Suppressor macrophage (primary cell): ENCODE measurements at regions not wholly inside any gene's neighbourhood (a gene's known extent, or its start where the extent isn't known, plus 50 kb on each side); places are given as distances from the start of the nearest gene placed in this dataset.
"Not testable (repeated sequence)": the region's sequence is repeated elsewhere in the genome, so short reads cannot be mapped to it uniquely, and the experiment has no call there.

Experiments used
- DNase-seq, 4 experiments: peaks; one replicate each; pipeline ENCODE4 v3.0.0-alpha.2; 2020 to 2022

DNA sequence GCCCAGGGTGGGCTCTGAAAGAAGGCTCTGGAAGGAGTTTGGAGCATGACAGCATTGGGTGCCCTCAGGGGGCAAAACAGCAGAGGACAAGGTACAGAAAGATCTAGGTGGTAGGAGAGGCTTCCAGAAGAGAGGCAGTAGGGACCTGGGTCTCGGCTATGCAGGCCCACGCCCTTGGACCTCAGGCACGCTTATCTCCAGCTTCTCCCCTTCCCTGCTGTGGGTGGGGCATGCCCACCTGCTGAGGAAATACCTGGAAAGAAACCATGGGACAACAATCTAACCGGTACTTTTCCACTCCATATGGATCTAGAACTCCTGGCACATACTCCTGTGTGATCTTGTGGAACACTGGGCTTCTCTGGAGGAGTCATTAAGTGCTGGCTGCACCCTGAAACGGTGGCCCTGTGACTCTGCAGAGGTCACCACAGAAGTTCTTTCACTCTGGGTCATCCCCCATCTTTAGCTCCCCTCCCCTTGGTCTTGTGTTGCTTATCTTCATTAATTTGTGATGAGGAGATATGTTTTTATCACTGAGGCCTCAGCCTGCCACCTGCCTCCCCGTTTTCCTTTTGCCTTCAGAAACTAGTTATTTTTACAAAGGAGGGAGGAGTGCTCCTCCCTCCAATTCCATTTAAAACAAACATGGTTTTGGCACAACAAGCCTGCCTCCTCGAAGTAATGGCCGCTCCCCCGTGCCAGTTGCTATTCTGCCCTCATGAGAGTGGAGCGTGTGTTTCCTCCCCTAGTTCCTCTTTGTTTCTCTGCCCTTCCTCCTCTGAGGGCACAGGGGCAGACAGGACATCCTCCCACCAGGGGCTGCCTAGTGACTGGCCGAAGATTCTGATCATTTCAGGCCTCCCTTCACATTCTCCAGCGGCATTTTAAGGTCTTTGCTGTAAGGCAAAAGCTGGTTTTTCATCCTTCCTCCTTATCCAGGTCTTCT, 78.0 kb upstream of the ATP5PO start:
- peak; percentile 63 to 83 (median 78) for DNase-seq

DNA sequence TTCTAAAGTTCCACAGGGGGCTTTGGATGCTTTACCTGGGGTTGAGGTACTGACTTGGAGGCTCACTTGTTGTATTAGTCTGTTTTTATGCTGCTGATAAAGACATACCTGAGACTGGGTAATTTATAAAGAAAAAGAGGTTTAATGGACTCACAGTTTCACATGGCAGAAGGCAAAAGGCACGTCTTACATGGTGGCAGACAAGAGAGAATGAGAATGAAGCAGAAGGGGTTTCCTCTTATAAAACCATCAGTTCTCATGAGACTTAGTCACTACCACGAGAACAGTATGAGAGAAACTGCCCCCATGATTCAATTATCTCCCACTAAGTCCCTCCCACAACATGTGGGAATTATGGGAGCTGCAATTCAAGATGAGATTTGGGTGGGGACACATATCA, 76.8 kb upstream of the ATP5PO start:
- DNase-seq, result not testable (repeated sequence)

DNA sequence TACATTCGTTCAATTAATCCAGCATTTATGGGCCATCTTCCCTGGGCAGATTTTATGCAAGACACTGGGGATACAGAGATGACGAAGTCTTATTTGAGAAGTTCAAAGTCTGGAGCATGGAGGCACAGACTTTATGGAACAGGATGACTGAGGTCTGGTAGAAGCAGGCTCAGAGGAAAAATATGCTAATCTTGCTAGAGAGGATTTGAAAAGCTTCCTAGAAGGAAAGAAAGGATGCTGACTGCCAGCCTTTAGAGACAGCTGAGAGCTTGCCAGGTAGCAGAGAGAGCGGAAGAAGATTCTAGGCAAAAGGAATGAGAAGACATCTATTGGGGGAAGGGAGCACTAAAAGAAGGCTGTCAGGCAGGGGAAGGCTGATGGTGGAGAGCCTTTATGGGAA, 75.5 kb upstream of the ATP5PO start:
- DNase-seq, result no peak

DNA sequence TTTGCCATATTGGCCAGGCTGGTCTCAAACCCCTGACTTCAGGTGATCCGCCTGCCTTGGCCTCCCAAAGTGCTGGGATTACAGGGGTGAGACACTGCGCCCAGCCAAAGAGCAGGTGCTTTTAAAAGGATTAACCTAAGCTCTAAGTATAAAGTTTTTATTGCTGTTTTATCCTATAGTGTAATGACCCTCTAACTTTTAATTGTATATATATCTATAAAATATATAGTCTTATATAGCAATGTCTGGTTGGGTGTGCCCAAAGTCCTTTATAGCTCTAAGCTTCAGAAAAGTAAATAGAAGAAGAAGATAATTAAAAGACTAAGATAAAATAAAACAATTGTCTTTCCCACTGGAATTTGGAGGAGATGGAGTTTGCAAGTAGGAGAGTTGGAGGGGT, 73.8 kb upstream of the ATP5PO start:
- DNase-seq, result no peak

DNA sequence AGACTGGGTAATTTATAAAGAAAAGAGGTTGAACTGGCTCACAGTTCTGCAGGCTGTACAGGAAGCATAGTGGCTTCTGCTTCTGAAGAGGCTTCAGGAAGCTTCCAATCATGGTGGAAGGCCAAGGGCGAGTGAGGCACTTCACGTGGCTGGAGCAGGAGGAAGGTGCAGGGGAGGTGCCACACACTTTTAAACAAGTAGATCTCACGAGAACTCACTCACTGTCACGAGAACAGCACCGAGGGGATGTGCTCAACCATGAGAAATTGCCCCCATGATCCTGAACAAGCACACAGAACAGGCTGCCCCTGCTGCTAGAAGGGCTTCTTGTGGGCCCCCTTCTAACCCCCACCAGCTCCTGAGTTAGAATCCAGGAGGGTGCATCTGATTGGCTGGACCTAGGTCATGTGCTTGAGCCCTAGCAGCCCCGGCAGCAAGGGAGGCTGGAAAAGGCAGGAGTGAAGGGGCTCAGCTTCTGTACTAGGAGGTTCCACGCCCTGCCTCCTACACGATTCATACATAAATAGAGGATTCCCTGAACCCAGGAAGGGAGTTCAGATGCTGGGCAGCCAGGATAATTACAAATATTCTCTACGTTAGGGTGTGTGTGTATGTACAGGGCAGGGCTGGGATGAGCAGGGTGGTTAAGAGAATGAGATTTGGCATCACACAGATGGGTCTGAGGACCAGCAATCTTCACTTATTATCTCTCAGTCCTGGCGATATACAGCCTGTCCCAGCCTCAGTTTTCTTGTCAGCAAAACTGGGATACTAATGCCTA, 72.8 kb upstream of the ATP5PO start:
- no peak for DNase-seq

DNA sequence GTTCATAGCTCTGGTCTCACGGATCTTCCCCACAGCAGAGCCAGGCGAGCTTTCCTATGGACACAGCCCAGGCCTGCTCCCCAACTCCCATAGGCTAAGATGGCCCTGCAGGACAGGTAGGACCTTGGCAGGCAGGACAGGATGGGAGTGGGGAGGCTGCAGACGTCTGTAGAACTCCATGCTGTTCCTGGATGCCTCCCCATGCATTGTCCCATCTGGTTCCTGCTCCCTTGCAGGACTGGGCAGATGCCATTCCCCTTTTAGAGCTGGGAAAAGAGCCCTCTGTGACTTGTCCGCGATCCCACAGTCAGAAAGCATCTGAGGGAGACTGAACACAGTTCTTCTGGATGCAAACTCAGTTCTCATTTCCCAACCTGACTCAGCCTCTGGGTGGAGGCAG, 71.9 kb upstream of the ATP5PO start:
- no peak for DNase-seq

DNA sequence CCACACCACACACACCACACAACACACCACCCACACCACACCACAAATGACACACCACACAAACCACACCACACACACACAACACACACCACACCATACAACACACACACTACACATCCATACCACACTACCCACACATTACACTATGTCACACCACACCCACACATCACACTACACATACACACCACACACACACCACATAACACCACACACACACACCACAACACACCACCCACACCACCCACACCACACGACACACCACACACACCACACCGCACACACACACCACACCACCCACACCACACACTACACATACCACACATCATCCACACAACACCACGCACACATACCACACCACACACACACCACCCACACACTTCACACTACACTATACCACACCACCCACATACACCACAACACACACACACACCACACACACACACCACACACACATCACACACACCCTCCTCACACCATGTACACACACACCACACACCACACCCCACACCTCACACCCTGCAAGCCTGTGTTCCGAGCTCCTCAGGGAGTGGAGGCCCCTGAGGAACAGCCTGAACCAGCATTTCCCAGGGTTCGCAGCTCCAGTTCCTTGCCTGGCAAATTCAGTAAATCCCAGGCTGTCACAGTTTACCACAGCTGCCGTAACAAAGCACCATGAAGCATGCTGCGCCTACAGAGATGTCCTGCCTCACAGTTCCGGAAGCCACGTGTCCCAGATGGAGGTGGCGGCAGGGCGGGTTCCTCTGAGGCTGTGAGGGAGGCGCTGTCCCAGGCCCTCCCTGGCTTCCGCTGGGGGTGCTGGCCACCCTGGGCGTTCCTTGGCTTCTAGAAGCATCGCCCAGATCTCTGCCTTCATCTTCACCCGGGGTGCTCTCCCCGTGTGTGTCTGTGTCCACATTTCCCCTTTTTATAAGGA, 69.8 kb upstream of the ATP5PO start:
- no peak for DNase-seq

DNA sequence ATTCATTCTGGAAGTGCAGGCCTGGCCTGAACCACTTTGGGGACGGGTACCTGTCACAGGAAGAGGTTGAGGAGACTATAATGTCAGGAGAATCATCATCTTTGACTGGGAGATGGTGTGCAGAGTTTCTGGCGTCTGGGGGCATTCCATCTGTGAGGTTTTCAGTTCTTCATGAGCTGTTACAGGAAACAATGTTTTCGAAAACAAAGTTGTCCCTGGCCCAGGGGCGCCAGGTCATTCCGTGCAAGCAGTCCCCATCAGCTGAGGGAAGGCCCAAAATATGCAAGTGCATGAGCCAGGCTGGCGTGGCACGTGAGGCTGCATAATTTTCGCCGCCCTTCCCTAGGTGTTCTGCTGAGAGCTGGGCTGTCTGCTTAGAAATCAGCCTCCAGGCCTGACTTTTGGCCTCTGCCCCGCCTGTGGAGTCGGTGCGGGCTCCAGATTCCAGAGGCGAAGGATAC, 68.4 kb upstream of the ATP5PO start:
- no peak for DNase-seq

DNA sequence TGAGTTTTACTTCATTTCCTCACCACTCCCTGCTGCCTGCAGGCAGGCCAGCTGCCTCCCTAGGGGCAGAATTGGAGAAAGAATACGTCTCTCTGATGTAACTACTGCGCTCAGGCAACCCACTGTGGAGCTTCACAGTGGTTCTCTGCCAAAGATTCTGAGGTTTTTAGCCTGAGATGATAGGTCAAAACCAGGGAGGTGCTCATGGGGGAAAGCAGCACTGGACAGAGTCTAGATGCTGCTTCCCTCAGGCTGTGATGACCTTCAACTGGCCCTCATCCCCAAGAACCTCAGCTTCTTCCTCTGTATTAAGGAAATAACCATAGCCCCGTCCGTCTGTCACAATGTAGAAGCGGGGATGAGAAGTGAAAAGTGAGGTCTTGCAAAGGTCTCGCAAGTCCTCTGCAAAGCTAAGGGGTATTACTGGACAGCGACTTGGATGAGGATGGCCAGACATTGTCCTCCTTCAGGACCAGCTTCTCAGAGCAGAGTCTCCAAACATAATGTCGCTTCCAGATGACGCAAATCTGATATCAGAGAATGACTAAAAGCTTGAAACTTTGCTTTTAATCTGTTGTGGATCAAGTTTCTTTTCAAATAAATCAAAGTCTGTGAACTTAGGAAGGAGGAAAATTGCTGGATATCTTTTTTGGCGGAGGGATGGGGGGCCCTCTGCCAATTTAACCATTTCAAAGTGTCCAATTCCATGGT, 65.9 kb upstream of the ATP5PO start:
- DNase-seq, result no peak

DNA sequence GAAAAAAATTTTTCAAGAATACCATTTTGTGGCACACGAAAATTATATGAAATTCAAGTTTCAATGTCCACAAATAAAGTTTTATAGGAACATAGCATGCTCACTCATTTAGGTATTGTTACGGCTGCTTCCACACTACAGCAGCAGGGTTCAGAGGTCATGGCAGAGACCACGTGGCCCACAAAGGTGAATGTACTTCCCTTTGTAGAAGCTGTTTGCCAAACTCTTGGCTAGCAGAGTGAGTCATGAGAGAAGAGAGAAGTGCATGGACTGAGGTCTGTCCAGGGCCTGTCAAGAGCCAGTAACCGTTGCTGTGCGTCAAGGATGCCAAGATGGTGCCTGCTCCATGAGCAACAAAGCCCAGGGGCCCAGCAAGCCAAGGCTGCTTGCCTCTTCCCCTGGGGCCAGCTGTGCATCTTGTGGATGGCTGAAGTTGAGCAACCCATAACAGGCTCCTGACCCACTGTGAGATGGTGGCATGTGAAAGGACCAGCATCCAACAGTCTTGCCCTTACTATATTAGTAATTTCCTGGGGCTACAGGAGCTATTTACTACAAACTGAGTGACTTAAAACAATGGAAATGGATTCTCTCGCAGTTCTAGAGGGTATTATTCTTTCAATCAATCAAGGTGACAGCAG, 64.8 kb upstream of the ATP5PO start:
- DNase-seq, result peak; percentile 56 to 80 (median 70)

DNA sequence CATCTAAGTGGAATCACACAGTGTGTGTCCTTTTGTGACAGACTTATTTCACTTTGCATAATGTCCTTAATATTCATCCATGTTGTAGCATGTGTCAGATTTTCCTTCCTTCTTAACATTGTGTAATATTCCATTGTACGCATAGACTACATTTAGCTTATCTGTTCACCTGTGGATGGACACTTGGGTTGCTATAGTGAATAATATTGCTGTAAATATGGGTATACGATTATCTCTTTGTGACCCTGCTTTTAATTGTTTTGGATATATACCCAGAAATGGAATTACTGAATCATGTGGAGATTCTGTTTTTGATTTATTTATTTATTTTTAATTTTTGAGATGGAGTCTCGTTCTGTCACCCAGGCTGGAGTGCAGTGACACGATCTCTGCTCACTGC, 63.0 kb upstream of the ATP5PO start:
- no peak for DNase-seq

DNA sequence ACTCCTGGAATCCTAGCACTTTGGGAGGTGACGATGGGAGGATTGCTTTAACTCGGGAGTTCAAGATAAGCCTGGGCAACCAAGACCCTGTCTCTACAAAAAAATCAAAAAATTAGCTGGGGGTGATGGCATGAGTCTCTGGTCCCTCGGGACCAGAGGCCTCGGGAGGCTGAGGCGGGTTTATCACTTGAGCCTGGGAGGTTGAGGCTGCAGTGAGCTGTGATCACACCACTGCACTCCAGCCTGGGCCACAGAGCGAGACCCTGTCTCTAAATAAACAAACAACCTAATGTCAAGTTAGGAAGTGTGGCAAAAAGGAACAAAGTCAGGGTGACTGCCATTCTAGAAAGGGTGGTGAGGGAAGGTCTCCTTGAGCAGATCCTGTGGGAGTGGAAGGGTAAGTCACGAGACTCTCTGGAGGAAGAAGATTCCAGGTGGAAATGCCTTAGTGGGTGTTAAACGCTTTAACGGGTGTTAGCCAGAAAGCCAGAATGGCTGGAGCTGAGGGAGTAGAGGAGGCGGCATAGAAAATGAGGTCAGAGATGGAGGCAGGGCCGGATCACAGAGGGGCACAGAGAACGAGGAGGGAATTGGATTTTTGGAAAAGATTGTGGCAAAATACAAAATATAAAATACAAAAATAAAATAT, 62.2 kb upstream of the ATP5PO start:
- no peak for DNase-seq

DNA sequence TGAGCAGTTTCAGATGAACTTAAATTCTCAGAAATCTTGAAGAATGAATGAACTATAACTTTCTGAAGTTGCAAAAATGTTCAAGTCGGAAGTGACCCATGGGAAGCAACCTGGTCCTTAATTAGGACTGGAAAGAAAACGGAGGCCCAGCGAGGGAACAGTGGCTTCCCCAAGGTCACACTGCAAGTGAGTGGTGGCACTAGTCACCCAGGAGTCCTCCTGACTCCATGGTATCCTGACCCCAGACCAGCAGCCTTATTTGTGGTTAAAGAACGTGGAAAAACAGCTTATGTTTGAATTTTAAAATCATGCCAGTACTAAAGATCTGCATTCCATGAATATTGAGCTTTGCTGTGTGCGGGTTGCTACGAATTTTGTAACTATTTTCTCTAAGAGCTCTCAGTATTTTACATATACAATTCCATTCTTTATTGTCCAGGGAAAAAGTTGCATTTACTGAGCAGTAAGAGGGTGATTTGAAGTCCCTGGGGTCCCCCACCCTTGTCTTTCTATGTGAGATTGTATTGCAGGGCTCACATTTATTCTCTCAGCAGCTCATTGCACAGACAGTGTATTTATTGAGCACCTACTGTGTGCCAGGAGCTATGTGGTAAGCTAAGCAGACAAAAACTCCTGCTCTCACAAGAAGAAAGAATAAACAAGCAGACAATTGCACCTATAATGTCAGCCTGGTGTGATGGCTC, 61.6 kb upstream of the ATP5PO start:
- peak in 2 of 4 experiments; percentile 37 to 66 for DNase-seq

DNA sequence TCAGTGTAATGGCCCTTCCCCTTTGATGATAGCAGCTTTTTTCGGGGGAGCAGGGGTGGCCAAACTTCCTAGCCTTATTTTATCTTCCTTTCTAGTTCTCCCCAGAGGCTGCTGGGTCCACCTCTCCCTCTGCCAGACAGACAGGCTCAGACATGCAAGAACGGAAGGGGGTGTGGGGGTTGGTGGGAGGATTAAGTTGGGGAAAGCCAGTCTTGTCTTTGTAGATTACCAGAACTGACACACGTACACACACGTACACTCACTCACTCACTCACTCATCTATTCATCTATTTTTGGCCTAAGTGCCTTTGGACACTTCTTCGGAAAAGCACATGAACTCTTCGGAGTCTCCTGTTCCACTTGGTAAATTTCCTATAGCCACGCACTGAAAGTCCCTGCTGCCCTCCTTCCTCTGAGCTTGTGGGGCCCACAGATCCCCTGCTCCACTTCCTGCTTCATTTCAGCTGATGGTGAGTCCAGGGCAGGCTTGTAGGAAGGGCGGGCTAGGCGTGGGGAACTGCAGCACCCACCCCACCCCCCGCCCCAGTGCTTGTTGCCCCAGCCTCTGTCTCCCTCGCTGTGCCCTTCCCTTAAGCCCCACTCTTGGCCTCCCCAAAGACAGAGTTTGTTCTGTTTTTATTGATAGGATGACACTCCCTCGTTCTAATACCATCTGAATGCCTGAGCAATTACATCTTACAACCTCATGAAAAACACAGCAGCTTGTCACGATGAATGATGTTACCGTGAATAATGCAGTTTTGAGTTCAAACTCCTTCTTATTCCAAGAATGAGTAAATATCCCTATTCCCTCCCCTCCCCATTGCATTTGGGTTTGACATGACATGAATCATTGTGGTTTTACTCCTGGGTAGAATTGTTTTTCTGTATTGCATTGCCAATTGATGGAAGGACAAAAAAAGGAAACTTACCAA, 60.7 kb upstream of the ATP5PO start:
- peak; percentile 65 to 85 (median 78) for DNase-seq

DNA sequence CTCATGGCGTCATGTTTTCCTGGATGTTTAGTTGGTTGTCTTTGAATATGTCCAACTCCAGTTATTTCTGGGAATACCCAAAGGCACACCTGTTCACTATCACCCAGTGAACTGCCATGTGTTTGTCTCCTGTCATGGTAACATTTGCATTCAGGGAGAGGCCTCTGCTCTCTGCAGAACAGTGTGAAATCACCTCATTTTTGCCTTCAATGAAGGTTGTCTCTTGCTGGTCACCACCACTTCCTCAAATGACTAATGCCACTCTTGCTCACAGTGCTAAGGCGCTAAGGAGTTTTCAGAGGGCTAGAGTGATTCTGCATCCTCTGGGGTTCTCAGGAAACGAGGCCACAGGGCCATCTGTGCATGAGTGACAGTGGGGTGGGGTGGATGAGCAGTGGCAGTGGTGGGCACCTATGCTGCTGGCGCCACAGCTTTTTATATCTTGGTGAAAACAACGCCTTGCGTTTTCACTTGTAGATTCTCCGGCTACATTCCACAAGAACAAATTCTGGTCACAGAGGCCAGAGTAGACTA, 60.0 kb upstream of the ATP5PO start:
- DNase-seq, result peak; percentile 75 to 92 (median 82)

DNA sequence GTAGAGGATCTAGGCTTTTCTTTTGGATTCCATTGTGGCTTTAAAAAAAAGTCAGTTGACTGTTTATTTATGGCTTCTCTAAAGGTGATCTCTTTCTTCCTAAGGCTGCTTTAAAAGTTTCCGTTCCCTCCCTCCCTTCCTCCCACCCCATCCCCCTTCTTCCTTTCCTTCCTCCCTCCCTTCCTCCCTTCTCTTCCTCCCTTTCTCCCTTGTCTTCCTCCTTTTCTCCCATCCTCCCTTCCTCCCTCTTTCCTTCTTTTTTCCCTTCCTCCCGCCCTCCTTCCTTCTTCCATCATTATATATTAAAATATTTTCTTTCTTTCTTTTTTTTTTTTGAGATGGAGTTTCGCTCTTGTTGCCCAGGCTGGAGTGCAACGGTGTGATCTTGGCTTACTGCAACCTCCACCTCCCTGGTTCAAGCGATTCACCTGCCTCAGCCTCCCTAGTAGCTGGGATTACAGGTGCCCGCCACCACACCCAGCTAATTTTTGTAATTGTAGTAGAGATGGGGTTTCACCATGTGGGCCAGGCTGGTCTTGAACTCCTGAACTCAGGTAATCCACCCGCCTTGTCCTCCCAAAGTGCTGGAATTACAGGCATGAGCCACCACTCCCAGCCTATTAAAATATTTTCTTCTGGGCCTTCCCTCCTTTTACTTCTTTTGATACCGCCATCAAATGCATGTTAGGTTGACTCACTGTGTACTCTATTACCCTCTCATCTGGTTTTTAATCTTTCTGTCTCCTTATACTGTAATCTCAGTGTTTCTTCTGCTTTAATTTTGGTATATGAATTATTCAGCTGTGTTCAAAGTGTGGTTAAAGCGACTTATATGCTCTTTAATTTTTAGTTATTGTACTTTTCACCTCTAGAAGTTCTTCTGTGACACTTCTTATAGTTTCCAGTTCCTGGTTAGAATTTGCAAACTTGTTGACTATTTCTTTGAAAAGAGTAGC, 59.2 kb upstream of the ATP5PO start:
- no peak for DNase-seq

DNA sequence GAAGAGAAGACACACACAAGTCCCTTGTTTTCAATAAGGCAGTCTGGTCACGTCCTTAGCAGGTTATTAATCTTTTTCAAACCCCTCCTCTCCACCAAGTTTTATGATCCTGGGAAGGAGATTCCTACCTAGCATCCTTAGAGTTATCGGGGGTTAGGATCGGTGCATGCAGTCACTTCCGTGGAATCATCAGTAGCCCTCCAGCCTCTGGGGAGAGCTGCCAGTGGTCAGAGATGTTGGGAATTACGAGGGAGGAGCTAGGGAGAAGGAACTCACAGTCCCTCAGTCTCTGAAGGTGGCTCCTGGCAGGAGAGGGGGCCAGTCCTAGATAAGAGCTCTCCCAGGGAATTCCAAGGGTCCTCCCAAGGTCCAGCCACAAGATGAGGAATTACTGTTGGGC, 57.7 kb upstream of the ATP5PO start:
- no peak for DNase-seq
